HEK293T (cell line): ENCODE measurements at regions not wholly inside any gene's neighbourhood (a gene's known extent, or its start where the extent isn't known, plus 50 kb on each side); places are given as distances from the start of the nearest gene placed in this dataset.
"Not testable (repeated sequence)": the region's sequence is repeated elsewhere in the genome, so short reads cannot be mapped to it uniquely, and the experiment has no call there.

ENCODE experiments used
- CTCF ChIA-PET: fragments of 350-600 bp; formaldehyde crosslinking; extraction: SDS; loops from one replicate; lab custom pipeline; 2021; ENCODE audit warnings: antibody characterized with exemption, inconsistent platforms; lab: Yijun Ruan, JAX
- POLR2A ChIA-PET: fragments of 350-600 bp; formaldehyde crosslinking; extraction: SDS; loops from one replicate; lab custom pipeline; 2020; ENCODE audit warnings: antibody characterized with exemption, inconsistent platforms; lab: Yijun Ruan, JAX
- DNase-seq: peaks from one replicate; pipeline ENCODE4 v3.0.0; 2012; ENCODE audit warnings: mixed read lengths; ENCODE audit errors: extremely low spot score
- ARNT ChIP-seq: fragments of 450-650 bp; IDR thresholded peaks from 2 replicates; pipeline ENCODE4 v1.6.1; 2017; ENCODE audit warnings: mild to moderate bottlenecking
- BHLHE40 ChIP-seq: fragments of 450-650 bp; IDR thresholded peaks from 2 replicates; pipeline ENCODE4 v1.6.1; 2016; ENCODE audit warnings: mild to moderate bottlenecking, moderate library complexity, borderline replicate concordance
- CTBP1 ChIP-seq: fragments of 450-650 bp; IDR thresholded peaks from 2 replicates; pipeline ENCODE4 v1.6.1; 2016; ENCODE audit warnings: borderline replicate concordance
- ELF4 ChIP-seq: fragments of 450-650 bp; IDR thresholded peaks from 2 replicates; pipeline ENCODE4 v1.6.1; 2017; ENCODE audit warnings: antibody characterized with exemption
- FOXA1 ChIP-seq: fragments of 450-650 bp; IDR thresholded peaks from 2 replicates; pipeline ENCODE4 v1.6.1; 2016; ENCODE audit warnings: mild to moderate bottlenecking
- FOXK2 ChIP-seq: fragments of 450-650 bp; IDR thresholded peaks from 2 replicates; pipeline ENCODE4 v1.6.1; 2016; ENCODE audit warnings: mild to moderate bottlenecking
- FOXM1 ChIP-seq: fragments of 450-650 bp; IDR thresholded peaks from 2 replicates; pipeline ENCODE4 v1.6.1; 2017; ENCODE audit warnings: mild to moderate bottlenecking, borderline replicate concordance
- HDGF ChIP-seq: fragments of 450-650 bp; IDR thresholded peaks from 2 replicates; pipeline ENCODE4 v1.6.1; 2017; ENCODE audit warnings: antibody characterized with exemption, borderline replicate concordance
- L3MBTL2 ChIP-seq: fragments of 450-650 bp; conservative IDR thresholded peaks from 2 replicates; pipeline ENCODE4 v1.6.1; 2016; ENCODE audit warnings: mild to moderate bottlenecking
- LEF1 ChIP-seq: fragments of 450-650 bp; IDR thresholded peaks from 2 replicates; pipeline ENCODE4 v1.6.1; 2017; ENCODE audit warnings: mild to moderate bottlenecking, borderline replicate concordance
- NFRKB ChIP-seq: fragments of 450-650 bp; IDR thresholded peaks from 2 replicates; pipeline ENCODE4 v1.6.1; 2016; ENCODE audit warnings: mild to moderate bottlenecking, moderate library complexity
- SP1 ChIP-seq: fragments of 450-650 bp; IDR thresholded peaks from 2 replicates; pipeline ENCODE4 v1.6.1; 2017
- SUZ12 ChIP-seq: fragments of 450-650 bp; IDR thresholded peaks from 2 replicates; pipeline ENCODE4 v1.6.1; 2016; ENCODE audit warnings: mild to moderate bottlenecking
- TARDBP ChIP-seq: fragments of 450-650 bp; IDR thresholded peaks from 2 replicates; pipeline ENCODE4 v1.6.1; 2016
- ZNF384 ChIP-seq: fragments of 450-650 bp; IDR thresholded peaks from 2 replicates; pipeline ENCODE4 v1.6.1; 2016
- TF ChIP-seq, protein P1 (sequence below): fragments of 450-650 bp; IDR thresholded peaks from 2 replicates; pipeline ENCODE4 v1.6.1; 2016

DNA sequence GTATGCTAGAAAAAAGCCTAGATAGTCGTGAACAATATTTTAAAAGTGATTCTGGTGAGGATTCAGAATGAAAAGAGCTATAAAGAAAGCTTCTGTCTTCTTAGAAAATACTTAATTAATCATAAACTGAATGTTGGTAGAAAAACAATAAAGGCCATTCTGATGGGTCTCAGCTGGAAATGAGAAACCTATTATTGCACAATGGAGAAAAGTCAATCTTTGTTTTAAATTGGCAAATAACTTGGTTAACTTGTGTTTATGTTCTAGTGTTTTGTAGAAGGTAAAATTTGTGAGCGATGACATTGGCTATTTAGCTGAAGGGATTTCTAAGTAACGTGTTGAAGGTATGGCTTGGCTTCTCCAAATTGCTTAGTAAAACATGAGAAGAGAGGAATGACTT is 74.1 kb upstream of the TMED7 start:
- DNase-seq = no peak
- ChIA-PET CTCF (interaction anchor here (0.7 kb wide), 1 partner anchor 35 kb away, joined by 3 read pairs; no protein-coding TSS in a partner anchor), POLR2A (no interaction called here)
- no peak for TF ChIP-seq CTBP1
- no peak for TF ChIP-seq FOXA1
- no peak for TF ChIP-seq SUZ12
- no peak for TF ChIP-seq SP1
- TF ChIP-seq NFRKB = no peak
- no peak for TF ChIP-seq L3MBTL2

DNA sequence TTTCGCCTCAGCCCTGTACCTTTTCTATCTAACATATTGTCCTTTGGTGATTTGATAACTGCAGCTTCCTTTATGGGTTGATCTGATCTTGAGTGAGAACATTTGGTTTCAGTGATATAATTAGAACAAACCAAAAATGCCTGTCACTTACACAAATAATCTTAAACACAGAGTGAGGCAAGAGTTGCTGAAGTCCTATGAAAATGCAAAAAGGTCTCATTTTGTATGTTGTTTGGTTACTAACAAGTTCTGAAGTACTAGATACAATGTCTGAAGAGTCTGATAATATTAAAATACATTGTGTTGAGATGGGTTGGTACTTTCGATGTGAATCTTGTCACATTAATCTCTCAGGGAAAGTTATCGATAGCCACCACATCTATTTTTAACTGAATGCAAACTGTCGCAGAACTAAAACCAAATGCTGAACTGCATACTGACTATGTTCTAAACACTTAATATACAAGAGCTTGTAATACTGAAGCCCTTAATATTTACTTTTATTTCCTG is 70.4 kb upstream of the TMED7 start:
- no peak for TF ChIP-seq L3MBTL2
- TF ChIP-seq HDGF = no peak
- no peak for TF ChIP-seq CTBP1
- TF ChIP-seq TARDBP = no peak
- no peak for TF ChIP-seq BHLHE40
- TF ChIP-seq, protein P1, sequence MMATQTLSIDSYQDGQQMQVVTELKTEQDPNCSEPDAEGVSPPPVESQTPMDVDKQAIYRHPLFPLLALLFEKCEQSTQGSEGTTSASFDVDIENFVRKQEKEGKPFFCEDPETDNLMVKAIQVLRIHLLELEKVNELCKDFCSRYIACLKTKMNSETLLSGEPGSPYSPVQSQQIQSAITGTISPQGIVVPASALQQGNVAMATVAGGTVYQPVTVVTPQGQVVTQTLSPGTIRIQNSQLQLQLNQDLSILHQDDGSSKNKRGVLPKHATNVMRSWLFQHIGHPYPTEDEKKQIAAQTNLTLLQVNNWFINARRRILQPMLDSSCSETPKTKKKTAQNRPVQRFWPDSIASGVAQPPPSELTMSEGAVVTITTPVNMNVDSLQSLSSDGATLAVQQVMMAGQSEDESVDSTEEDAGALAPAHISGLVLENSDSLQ = no peak
- TF ChIP-seq NFRKB = no peak
- TF ChIP-seq LEF1 = no peak
- TF ChIP-seq ZNF384 = no peak
- TF ChIP-seq FOXK2 = no peak
- TF ChIP-seq SP1 = no peak
- TF ChIP-seq FOXA1 = no peak
- TF ChIP-seq ELF4 = no peak
- no peak for TF ChIP-seq FOXM1
- TF ChIP-seq ARNT = no peak
- no peak for TF ChIP-seq SUZ12
- ChIA-PET CTCF (no interaction called here), POLR2A (no interaction called here)
- DNase-seq = no peak

DNA sequence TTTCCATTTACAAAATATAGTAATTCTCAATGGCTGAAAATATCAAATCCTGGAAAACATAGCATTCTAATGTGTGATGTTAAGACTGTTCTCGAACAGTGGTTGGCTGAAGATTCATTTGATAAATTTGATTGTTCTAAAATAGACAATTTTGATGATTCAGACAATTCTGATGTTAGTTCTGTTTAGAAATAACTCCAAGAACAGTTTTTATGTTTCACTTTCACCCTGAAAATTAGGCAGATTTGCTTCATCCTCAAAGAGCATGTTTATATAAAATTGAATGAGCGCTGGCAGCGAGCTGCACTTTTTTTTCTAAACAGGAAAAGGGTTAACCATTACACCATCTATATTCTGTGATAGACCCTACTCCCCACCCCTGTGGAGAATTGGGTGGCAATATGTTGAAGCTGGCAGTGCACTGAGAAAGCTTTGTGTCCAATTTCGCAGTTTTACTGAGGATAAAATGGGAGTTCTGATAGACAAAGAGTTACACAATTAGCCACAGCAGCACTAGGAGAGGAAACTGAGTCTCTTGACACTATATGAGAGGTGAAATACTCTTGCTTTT is 69.6 kb upstream of the TMED7 start:
- CTCF ChIA-PET = no interaction called here
- DNase-seq = no peak
- POLR2A ChIA-PET = no interaction called here

DNA sequence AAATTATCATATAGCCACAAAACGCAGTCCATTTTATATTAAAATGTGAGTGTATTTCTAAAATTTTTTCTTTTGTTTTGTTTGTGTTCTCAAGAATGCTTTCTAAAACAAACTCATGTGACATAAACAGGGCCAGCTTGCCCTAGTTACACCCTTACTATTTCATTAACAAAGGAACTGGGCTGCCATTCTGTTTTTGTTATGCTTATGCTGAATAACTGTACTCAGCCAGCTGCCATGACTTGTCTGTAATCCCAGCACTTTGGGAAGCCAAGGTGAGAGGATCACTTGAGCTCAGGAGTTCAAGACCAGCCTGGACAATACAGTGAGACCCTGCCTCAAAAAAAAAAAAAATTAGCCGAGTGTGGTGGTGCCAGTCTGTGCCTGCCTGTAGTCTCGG is 66.0 kb upstream of the TMED7 start:
- CTCF ChIA-PET, DNase-seq, POLR2A ChIA-PET: not testable (repeated sequence)

More for the DNA sequence above, 69.6 kb upstream of the TMED7 start:
- TF ChIP-seq ZNF384 (no peak), TARDBP (no peak), FOXA1 (no peak), BHLHE40 (no peak), ARNT (no peak), HDGF (no peak)
- TF ChIP-seq, protein P1 = no peak

DNA sequence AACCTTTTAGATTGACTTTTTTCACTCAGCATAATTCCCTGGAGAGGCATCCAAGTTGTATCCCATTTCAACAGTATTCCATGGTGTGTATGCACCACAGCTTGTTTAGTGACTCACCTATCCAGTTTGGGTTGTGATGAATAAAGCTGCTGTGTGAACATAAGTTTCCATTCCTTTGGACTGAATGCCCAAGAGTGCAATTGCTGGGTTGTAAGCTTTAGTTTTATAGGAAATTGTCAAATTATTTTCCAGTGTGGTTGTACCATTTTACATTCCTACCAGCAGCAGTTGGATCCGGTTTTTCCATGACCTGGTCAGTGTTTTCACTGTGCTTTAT is 60.9 kb upstream of the TMED7 start:
- ChIA-PET CTCF (no interaction called here), POLR2A (no interaction called here)
- TF ChIP-seq ELF4 (no peak), FOXA1 (no peak), HDGF (no peak), LEF1 (no peak), SUZ12 (no peak), TARDBP (no peak), CTBP1 (no peak), NFRKB (no peak), BHLHE40 (no peak), ZNF384 (no peak), ARNT (no peak), FOXK2 (no peak), FOXM1 (no peak), L3MBTL2 (no peak), SP1 (no peak)
- TF ChIP-seq, protein P1 = no peak
- no peak for DNase-seq

DNA sequence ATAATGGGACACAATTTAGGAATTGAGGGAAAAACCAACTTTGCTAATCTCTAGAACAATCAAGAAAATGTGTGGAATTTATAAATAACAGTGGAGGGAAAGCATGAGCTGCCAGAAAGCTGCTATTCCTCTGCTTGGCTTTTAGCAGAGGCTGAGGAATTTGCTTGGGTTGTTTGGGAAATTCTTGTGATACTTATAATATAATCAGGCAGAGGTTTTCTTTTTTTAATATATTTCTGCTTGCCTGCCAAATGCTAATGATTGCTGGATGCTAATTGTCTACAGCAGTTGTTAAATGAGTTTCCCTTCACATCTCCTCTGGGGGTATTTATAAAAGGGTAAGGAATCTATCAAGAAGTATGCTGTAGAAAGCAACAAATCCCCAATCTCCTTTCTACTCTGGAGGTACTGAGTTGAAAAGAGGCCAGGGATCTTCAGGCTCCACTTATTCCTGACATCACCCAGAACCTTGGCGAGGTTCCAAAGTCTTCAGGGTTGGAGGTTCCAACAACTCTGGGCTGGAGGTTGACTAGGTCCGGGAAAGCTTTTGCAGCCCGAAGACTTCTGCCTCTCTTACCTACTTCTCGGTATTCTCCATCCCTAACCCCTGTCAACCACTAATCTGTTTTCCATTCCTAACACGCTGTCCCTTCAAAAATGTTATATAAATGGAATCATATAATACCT is 60.4 kb upstream of the TMED7 start:
- ChIA-PET POLR2A (no interaction called here), CTCF (no interaction called here)
- TF ChIP-seq TARDBP (no peak), NFRKB (no peak), ELF4 (no peak), ARNT (no peak), LEF1 (no peak), HDGF (no peak), L3MBTL2 (no peak), CTBP1 (no peak), FOXM1 (no peak), FOXK2 (no peak), ZNF384 (no peak), FOXA1 (no peak), BHLHE40 (no peak), SP1 (no peak)
- TF ChIP-seq, protein P1 = no peak
- DNase-seq = peak; percentile 9
